Astrocyte (in vitro differentiated cells and primary cell): ENCODE measurements at regions not wholly inside any gene's neighbourhood (a gene's known extent, or its start where the extent isn't known, plus 50 kb on each side); places are given as distances from the start of the nearest gene placed in this dataset.

ENCODE experiments used
- DNase-seq: peaks from one replicate; pipeline ENCODE4 v3.0.0-alpha.2; 2010; ENCODE audit warnings: low read depth
- FAIRE-seq: peaks from 2 replicates; lab custom pipeline; 2011; peaks lifted over from hg19 to GRCh38; lab: Jason Lieb, UNC
- H2AFZ ChIP-seq: 2 replicates; pipeline ENCODE4 v1.6.0; 2012; ENCODE audit warnings: low read depth, low read length, inconsistent platforms
- H3K27ac ChIP-seq: 2 replicates; pipeline ENCODE4 v1.5.1; 2011; ENCODE audit warnings: low read depth, low read length, inconsistent platforms
- H3K27me3 ChIP-seq: 2 replicates; pipeline ENCODE4 v1.6.0; 2011; ENCODE audit warnings: low read length, inconsistent platforms; ENCODE audit not compliant: insufficient read depth
- H3K36me3 ChIP-seq: 2 replicates; pipeline ENCODE4 v1.5.1; 2011; ENCODE audit warnings: low read length, inconsistent platforms; ENCODE audit not compliant: insufficient read depth
- H3K4me1 ChIP-seq: 2 replicates; pipeline ENCODE4 v1.5.1; 2011; ENCODE audit warnings: low read length, inconsistent platforms; ENCODE audit not compliant: insufficient read depth
- H3K4me2 ChIP-seq: 2 replicates; pipeline ENCODE4 v1.6.0; 2012; ENCODE audit warnings: low read length, inconsistent platforms
- H3K4me3 ChIP-seq: 2 replicates; pipeline ENCODE4 v1.5.1; 2011; ENCODE audit warnings: low read depth, mild to moderate bottlenecking, low read length, inconsistent platforms; ENCODE audit not compliant: insufficient read depth
- H3K79me2 ChIP-seq: 2 replicates; pipeline ENCODE4 v1.6.0; 2012; ENCODE audit warnings: mild to moderate bottlenecking, low read length, inconsistent platforms; ENCODE audit not compliant: insufficient read depth
- H3K9ac ChIP-seq: 2 replicates; pipeline ENCODE4 v1.6.0; 2012; ENCODE audit warnings: mild to moderate bottlenecking, low read length, inconsistent platforms
- H3K9me3 ChIP-seq: 2 replicates; pipeline ENCODE4 v1.5.1; 2012; ENCODE audit warnings: low read depth, mild to moderate bottlenecking, low read length, inconsistent platforms; ENCODE audit not compliant: insufficient read depth
- H4K20me1 ChIP-seq: 2 replicates; pipeline ENCODE4 v1.6.0; 2012; ENCODE audit warnings: low read length, inconsistent platforms; ENCODE audit not compliant: insufficient read depth
- H3K27ac Mint-ChIP-seq: one replicate; pipeline ENCODE4 v1.8.0; 2021; ENCODE audit warnings: mild to moderate bottlenecking, mixed read lengths; ENCODE audit not compliant: unreplicated experiment
- H3K27me3 Mint-ChIP-seq: one replicate; pipeline ENCODE4 v1.8.0; 2021; ENCODE audit warnings: low read depth, mixed read lengths; ENCODE audit not compliant: unreplicated experiment
- H3K36me3 Mint-ChIP-seq: one replicate; pipeline ENCODE4 v1.8.0; 2021; ENCODE audit warnings: low read depth, mixed read lengths; ENCODE audit not compliant: unreplicated experiment
- H3K4me1 Mint-ChIP-seq: one replicate; pipeline ENCODE4 v1.8.0; 2021; ENCODE audit warnings: low read depth, mixed read lengths; ENCODE audit not compliant: unreplicated experiment
- H3K4me3 Mint-ChIP-seq: one replicate; pipeline ENCODE4 v1.8.0; 2021; ENCODE audit warnings: mild to moderate bottlenecking, moderate library complexity, mixed read lengths; ENCODE audit not compliant: unreplicated experiment
- H3K9me3 Mint-ChIP-seq: one replicate; pipeline ENCODE4 v1.8.0; 2021; ENCODE audit warnings: mild to moderate bottlenecking, mixed read lengths; ENCODE audit not compliant: unreplicated experiment
- CTCF ChIP-seq: IDR thresholded peaks from 2 replicates; pipeline ENCODE4 v1.5.1; 2011; ENCODE audit warnings: low read depth, mild to moderate bottlenecking, inconsistent platforms, low read length, moderate library complexity; ENCODE audit not compliant: insufficient read depth
- EZH2 ChIP-seq: IDR thresholded peaks from 2 replicates; pipeline ENCODE4 v1.6.1; 2012; ENCODE audit warnings: mild to moderate bottlenecking, low read length, inconsistent platforms; ENCODE audit not compliant: insufficient read depth

- Histone ChIP-seq H3K4me2 (no peak overlapping the region), H3K4me3 (no peak overlapping the region), H3K79me2 (no peaks in the 10 kb centered on the region), H4K20me1 (no peaks in the 10 kb centered on the region), H2AFZ (no peak overlapping the region), H3K4me1 (no peaks in the 10 kb centered on the region), H3K36me3 (no peaks in the 10 kb centered on the region), H3K9ac (no peak overlapping the region), H3K9me3 (no peaks in the 10 kb centered on the region), H3K27me3 (no peaks in the 10 kb centered on the region), H3K27ac (no peak overlapping the region)
- no peaks in the 10 kb centered on the region for H3K36me3 Mint-ChIP-seq
- TF ChIP-seq CTCF: no peak
- no peak for TF ChIP-seq EZH2
- peaks cover 2% of the 10 kb centered on the region for H3K4me1 Mint-ChIP-seq
- H3K27me3 Mint-ChIP-seq: no peaks in the 10 kb centered on the region
- peaks cover 3% of the 10 kb centered on the region for H3K9me3 Mint-ChIP-seq
- no peak for DNase-seq
- no peak overlapping the region for H3K4me3 Mint-ChIP-seq
- FAIRE-seq: no peak
- no peak overlapping the region for H3K27ac Mint-ChIP-seq
Observed at GRCh38 chr2:5077479-5078089, 614.6 kb upstream of the SOX11 start.

GRCh38 chr2:5083402-5083801 is 608.8 kb upstream of the SOX11 start:
- H4K20me1 ChIP-seq: no peaks in the 10 kb centered on the region
- no peak overlapping the region for H3K4me3 Mint-ChIP-seq
- no peak overlapping the region for H2AFZ ChIP-seq
- H3K9me3 Mint-ChIP-seq: no peaks in the 10 kb centered on the region
- FAIRE-seq (no peak), DNase-seq (no peak)
- no peaks in the 10 kb centered on the region for H3K79me2 ChIP-seq
- TF ChIP-seq CTCF (no peak), EZH2 (no peak)
- no peak overlapping the region for H3K27ac Mint-ChIP-seq
- no peak overlapping the region for H3K4me3 ChIP-seq
- no peaks in the 10 kb centered on the region for H3K27me3 ChIP-seq
- H3K4me1 ChIP-seq: no peaks in the 10 kb centered on the region
- H3K36me3 ChIP-seq: no peaks in the 10 kb centered on the region
- no peak overlapping the region for H3K4me2 ChIP-seq
- no peaks in the 10 kb centered on the region for H3K9me3 ChIP-seq
- H3K27ac ChIP-seq: no peak overlapping the region
- no peak overlapping the region for H3K9ac ChIP-seq
- no peaks in the 10 kb centered on the region for H3K27me3 Mint-ChIP-seq
- no peaks in the 10 kb centered on the region for H3K36me3 Mint-ChIP-seq
- H3K4me1 Mint-ChIP-seq: no peaks in the 10 kb centered on the region

GRCh38 chr2:5089409-5089808 is 602.8 kb upstream of the SOX11 start:
- Histone ChIP-seq H3K27me3 (no peaks in the 10 kb centered on the region), H3K79me2 (no peaks in the 10 kb centered on the region), H3K4me1 (no peaks in the 10 kb centered on the region), H3K36me3 (no peaks in the 10 kb centered on the region), H2AFZ (no peak overlapping the region), H3K27ac (no peak overlapping the region), H4K20me1 (no peaks in the 10 kb centered on the region), H3K4me3 (no peak overlapping the region), H3K4me2 (no peak overlapping the region), H3K9ac (no peak overlapping the region), H3K9me3 (no peaks in the 10 kb centered on the region)
- H3K9me3 Mint-ChIP-seq: no peaks in the 10 kb centered on the region
- no peak overlapping the region for H3K27ac Mint-ChIP-seq
- no peak overlapping the region for H3K4me3 Mint-ChIP-seq
- H3K36me3 Mint-ChIP-seq: no peaks in the 10 kb centered on the region
- no peak for TF ChIP-seq CTCF
- no peak for TF ChIP-seq EZH2
- H3K27me3 Mint-ChIP-seq: no peaks in the 10 kb centered on the region
- DNase-seq (no peak), FAIRE-seq (no peak)
- H3K4me1 Mint-ChIP-seq: no peaks in the 10 kb centered on the region
